Cardiac septum (tissue), 1 donor: ENCODE measurements at regions not wholly inside any gene's neighbourhood (a gene's known extent, or its start where the extent isn't known, plus 50 kb on each side); places are given as distances from the start of the nearest gene placed in this dataset.
"Not testable (repeated sequence)": the region's sequence is repeated elsewhere in the genome, so short reads cannot be mapped to it uniquely, and the experiment has no call there.

Source experiments
- DNase-seq: peaks from one replicate; pipeline ENCODE4 v3.0.0-alpha.2; 2020; ENCODE audit warnings: low spot score
- intact Hi-C: fragments of 100-400 bp; cut with DNase I; formaldehyde crosslinking; loops from one replicate; pipeline ENCODE4 v1.14.0; 2022
- donor health status: DM: no; HTN: no; CAD: no.

- intact Hi-C loops = no loop called here
- no peak for DNase-seq
These were observed 111.6 kb upstream of the USP9X start for GRCh38 chrX:40973619-40974018.

GRCh38 chrX:40975951-40976350 is 109.3 kb upstream of the USP9X start:
- no peak for DNase-seq
- intact Hi-C loops = no loop called here

- DNase-seq = no peak
- intact Hi-C loops = no loop called here
These were observed 108.3 kb upstream of the USP9X start for GRCh38 chrX:40976981-40977380.

GRCh38 chrX:40984962-40985361 is 100.3 kb upstream of the USP9X start:
- intact Hi-C loops = no loop called here
- no peak for DNase-seq

GRCh38 chrX:40987413-40987812 is 97.8 kb upstream of the USP9X start:
- DNase-seq = no peak
- intact Hi-C loops = no loop called here

GRCh38 chrX:40988100-40988499 is 97.1 kb upstream of the USP9X start:
- intact Hi-C loops = no loop called here
- no peak for DNase-seq

- DNase-seq, intact Hi-C loops: not testable (repeated sequence)
These were observed 91.8 kb upstream of the USP9X start for GRCh38 chrX:40993395-40993794.

- no peak for DNase-seq
- intact Hi-C loops = no loop called here
These were observed 88.2 kb upstream of the USP9X start for GRCh38 chrX:40996886-40997530.

GRCh38 chrX:40998123-40998522 is 87.1 kb upstream of the USP9X start:
- DNase-seq = no peak

GRCh38 chrX:41001327-41001726 is 83.9 kb upstream of the USP9X start:
- intact Hi-C loops = loop anchor here (10.0 kb wide), 1 partner anchor 127 kb away; no protein-coding TSS in a partner anchor
- DNase-seq = no peak

More at GRCh38 chrX:40998123-40998522, 87.1 kb upstream of the USP9X start:
- intact Hi-C loops = no loop called here

GRCh38 chrX:41002026-41002425 is 83.2 kb upstream of the USP9X start:
- no peak for DNase-seq
- intact Hi-C loops = loop anchor here (10.0 kb wide), 1 partner anchor 127 kb away; no protein-coding TSS in a partner anchor

- intact Hi-C loops = loop anchor here (10.0 kb wide), 1 partner anchor 129 kb away; no protein-coding TSS in a partner anchor
- no peak for DNase-seq
These were observed 81.6 kb upstream of the USP9X start for GRCh38 chrX:41003506-41004270.

- no peak for DNase-seq
- intact Hi-C loops = loop anchor here (10.0 kb wide), 1 partner anchor 131 kb away; no protein-coding TSS in a partner anchor
These were observed 79.7 kb upstream of the USP9X start for GRCh38 chrX:41005445-41005992.

- intact Hi-C loops = loop anchor here (1.0 to 10.0 kb wide), 2 partner anchors 74 to 135 kb away; no protein-coding TSS in a partner anchor
- peak; percentile 90 for DNase-seq
These were observed 75.1 kb upstream of the USP9X start for GRCh38 chrX:41009850-41010846.

GRCh38 chrX:41014776-41015360 is 70.4 kb upstream of the USP9X start:
- intact Hi-C loops = no loop called here
- no peak for DNase-seq

- DNase-seq, intact Hi-C loops: not testable (repeated sequence)
These were observed 67.5 kb upstream of the USP9X start for GRCh38 chrX:41017785-41018184.

GRCh38 chrX:41018391-41019040 is 66.7 kb upstream of the USP9X start:
- DNase-seq, intact Hi-C loops: not testable (repeated sequence)

- intact Hi-C loops = no loop called here
- no peak for DNase-seq
These were observed 66.2 kb upstream of the USP9X start for GRCh38 chrX:41019041-41019392.

- no peak for DNase-seq
- intact Hi-C loops = no loop called here
These were observed 62.7 kb upstream of the USP9X start for GRCh38 chrX:41022566-41022965.
